Activated CD4-positive, alpha-beta T cell treated with anti-CD3 and anti-CD28 coated beads, Interleukin-2, Interleukin-6, amounts not matched to agents 100 ng/mL and 50 ng/mL, durations not matched to agents 16 hours and 8 hours (primary cell): ENCODE measurements at regions not wholly inside any gene's neighbourhood (a gene's known extent, or its start where the extent isn't known, plus 50 kb on each side); places are given as distances from the start of the nearest gene placed in this dataset.

Experiments used
- DNase-seq: peaks from one replicate; pipeline ENCODE4 v3.0.0-alpha.2; 2020

GRCh38 chr7:45973725-45974532 lies 52.9 kb upstream of the IGFBP3 start:
- DNase-seq = no peak

GRCh38 chr7:45972629-45973312 lies 51.7 kb upstream of the IGFBP3 start:
- no peak for DNase-seq

- no peak for DNase-seq
These were observed 50.6 kb upstream of the IGFBP3 start for GRCh38 chr7:45971661-45972175.

- DNase-seq = no peak
These were observed 50.1 kb upstream of the IGFBP3 start for GRCh38 chr7:45971171-45971570.
